Stimulated activated effector memory CD8-positive, alpha-beta T cell treated with anti-CD3 and anti-CD28 coated beads, Interleukin-12 subunit alpha, Interleukin-12 subunit beta, amount 100 ng/mL, for 72 hours (primary cell): ENCODE measurements at regions not wholly inside any gene's neighbourhood (a gene's known extent, or its start where the extent isn't known, plus 50 kb on each side); places are given as distances from the start of the nearest gene placed in this dataset.
A peak's percentile ranks its signal among the peaks of the same experiment; 100 is the strongest.
"Not testable (repeated sequence)": the region's sequence is repeated elsewhere in the genome, so short reads cannot be mapped to it uniquely, and the experiment has no call there.

ENCODE experiments used
- ATAC-seq: fragments of 150-1000 bp; cut with Tn5 transposase; 2 replicates; pipeline ENCODE4 v1.10.0; 2021
- DNase-seq, 2 donors: peaks; one replicate each; pipeline ENCODE4 v3.0.0; 2021 to 2022; ENCODE audit warnings: low spot score in 2 of 2
- H3K27ac Mint-ChIP-seq: one replicate; pipeline ENCODE4 v1.8.0; 2022; ENCODE audit warnings: mild to moderate bottlenecking, mixed read lengths
- H3K36me3 Mint-ChIP-seq: one replicate; pipeline ENCODE4 v1.8.0; 2022; ENCODE audit warnings: mild to moderate bottlenecking, mixed read lengths
- H3K4me1 Mint-ChIP-seq: one replicate; pipeline ENCODE4 v1.8.0; 2022; ENCODE audit warnings: mixed read lengths
- H3K4me3 Mint-ChIP-seq: one replicate; pipeline ENCODE4 v1.8.0; 2022; ENCODE audit warnings: mild to moderate bottlenecking, mixed read lengths
- H3K9me3 Mint-ChIP-seq: one replicate; pipeline ENCODE4 v1.8.0; 2022; ENCODE audit warnings: mixed read lengths

GRCh38 chr9:87781331-87781730 lies 55.4 kb downstream of the CTSL start:
- ATAC-seq (no peak), DNase-seq (no peak)
- no peak overlapping the region for H3K27ac Mint-ChIP-seq
- no peaks in the 10 kb centered on the region for H3K4me1 Mint-ChIP-seq
- no peaks in the 10 kb centered on the region for H3K9me3 Mint-ChIP-seq
- no peak overlapping the region for H3K4me3 Mint-ChIP-seq
- H3K36me3 Mint-ChIP-seq: no peaks in the 10 kb centered on the region

- ATAC-seq: no peak
- no peaks in the 10 kb centered on the region for H3K36me3 Mint-ChIP-seq
These were observed 57.3 kb downstream of the CTSL start for GRCh38 chr9:87783180-87783579.

GRCh38 chr9:87785315-87785970 lies 59.5 kb downstream of the CTSL start:
- H3K27ac Mint-ChIP-seq, H3K4me1 Mint-ChIP-seq, DNase-seq, H3K36me3 Mint-ChIP-seq, H3K9me3 Mint-ChIP-seq, ATAC-seq, H3K4me3 Mint-ChIP-seq: not testable (repeated sequence)

More at GRCh38 chr9:87783180-87783579, 57.3 kb downstream of the CTSL start:
- DNase-seq: no peak
- no peaks in the 10 kb centered on the region for H3K4me1 Mint-ChIP-seq
- no peak overlapping the region for H3K27ac Mint-ChIP-seq
- H3K9me3 Mint-ChIP-seq: no peaks in the 10 kb centered on the region
- H3K4me3 Mint-ChIP-seq: no peak overlapping the region

- DNase-seq: no peak
- H3K27ac Mint-ChIP-seq: no peak overlapping the region
- no peaks in the 10 kb centered on the region for H3K36me3 Mint-ChIP-seq
- H3K4me1 Mint-ChIP-seq: no peaks in the 10 kb centered on the region
- H3K9me3 Mint-ChIP-seq: no peaks in the 10 kb centered on the region
- H3K4me3 Mint-ChIP-seq: no peak overlapping the region
- ATAC-seq: no peak
These were observed 60.5 kb downstream of the CTSL start for GRCh38 chr9:87786423-87786822.

- H3K4me3 Mint-ChIP-seq: no peak overlapping the region
- ATAC-seq: no peak
- no peak for DNase-seq
- H3K36me3 Mint-ChIP-seq: no peaks in the 10 kb centered on the region
- H3K9me3 Mint-ChIP-seq: no peaks in the 10 kb centered on the region
- H3K4me1 Mint-ChIP-seq: peaks cover 3% of the 10 kb centered on the region
- H3K27ac Mint-ChIP-seq: no peak overlapping the region
These were observed 61.0 kb downstream of the CTSL start for GRCh38 chr9:87786876-87787275.

GRCh38 chr9:87787735-87788134 lies 61.8 kb downstream of the CTSL start:
- DNase-seq (no peak), ATAC-seq (no peak)
- Mint-ChIP-seq H3K4me3 (no peak overlapping the region), H3K9me3 (no peaks in the 10 kb centered on the region), H3K4me1 (peaks cover 7% of the 10 kb centered on the region), H3K36me3 (no peaks in the 10 kb centered on the region), H3K27ac (no peak overlapping the region)

GRCh38 chr9:87792831-87793288 lies 66.9 kb downstream of the CTSL start:
- H3K27ac Mint-ChIP-seq: no peak overlapping the region
- H3K4me3 Mint-ChIP-seq: peak overlapping the region; percentile 7
- peak; percentile 18 to 77 for DNase-seq
- ATAC-seq: peak; percentile 93
- peaks cover 3% of the 10 kb centered on the region for H3K9me3 Mint-ChIP-seq
- H3K4me1 Mint-ChIP-seq: peaks cover 22% of the 10 kb centered on the region
- H3K36me3 Mint-ChIP-seq: no peaks in the 10 kb centered on the region

- Mint-ChIP-seq H3K36me3 (no peaks in the 10 kb centered on the region), H3K4me3 (peak overlapping the region; percentile 7), H3K4me1 (peaks cover 22% of the 10 kb centered on the region), H3K9me3 (peaks cover 3% of the 10 kb centered on the region), H3K27ac (no peak overlapping the region)
- DNase-seq: peak in 1 of 2 donors; percentile 51
- peak; percentile 54 for ATAC-seq
These were observed 67.4 kb downstream of the CTSL start for GRCh38 chr9:87793292-87793691.

GRCh38 chr9:87795178-87795577 lies 69.3 kb downstream of the CTSL start:
- peaks cover 22% of the 10 kb centered on the region for H3K4me1 Mint-ChIP-seq

GRCh38 chr9:87796196-87796595 lies 70.3 kb downstream of the CTSL start:
- no peaks in the 10 kb centered on the region for H3K36me3 Mint-ChIP-seq
- DNase-seq (no peak), ATAC-seq (no peak)
- H3K4me3 Mint-ChIP-seq: no peak overlapping the region
- H3K4me1 Mint-ChIP-seq: peaks cover 22% of the 10 kb centered on the region
- no peak overlapping the region for H3K27ac Mint-ChIP-seq
- peaks cover 3% of the 10 kb centered on the region for H3K9me3 Mint-ChIP-seq

More at GRCh38 chr9:87795178-87795577, 69.3 kb downstream of the CTSL start:
- no peaks in the 10 kb centered on the region for H3K36me3 Mint-ChIP-seq
- DNase-seq: no peak
- peaks cover 3% of the 10 kb centered on the region for H3K9me3 Mint-ChIP-seq
- no peak overlapping the region for H3K4me3 Mint-ChIP-seq
- no peak for ATAC-seq
- H3K27ac Mint-ChIP-seq: no peak overlapping the region

GRCh38 chr9:87798261-87798833 lies 72.4 kb downstream of the CTSL start:
- DNase-seq: no peak
- Mint-ChIP-seq H3K27ac (no peak overlapping the region), H3K4me3 (no peak overlapping the region), H3K36me3 (no peaks in the 10 kb centered on the region), H3K4me1 (peaks cover 10% of the 10 kb centered on the region), H3K9me3 (peaks cover 3% of the 10 kb centered on the region)
- no peak for ATAC-seq

GRCh38 chr9:87799503-87799902 lies 73.6 kb downstream of the CTSL start:
- no peak overlapping the region for H3K4me3 Mint-ChIP-seq
- DNase-seq (no peak), ATAC-seq (no peak)
- no peaks in the 10 kb centered on the region for H3K4me1 Mint-ChIP-seq
- no peaks in the 10 kb centered on the region for H3K36me3 Mint-ChIP-seq
- no peak overlapping the region for H3K27ac Mint-ChIP-seq
- H3K9me3 Mint-ChIP-seq: no peaks in the 10 kb centered on the region

GRCh38 chr9:87800456-87800855 lies 74.5 kb downstream of the CTSL start:
- no peak overlapping the region for H3K4me3 Mint-ChIP-seq
- H3K4me1 Mint-ChIP-seq: no peaks in the 10 kb centered on the region
- H3K27ac Mint-ChIP-seq: no peak overlapping the region
- no peaks in the 10 kb centered on the region for H3K9me3 Mint-ChIP-seq
- no peaks in the 10 kb centered on the region for H3K36me3 Mint-ChIP-seq
- no peak for DNase-seq
- no peak for ATAC-seq

GRCh38 chr9:87801013-87801412 lies 75.1 kb downstream of the CTSL start:
- no peaks in the 10 kb centered on the region for H3K9me3 Mint-ChIP-seq
- no peak overlapping the region for H3K27ac Mint-ChIP-seq
- ATAC-seq: no peak
- H3K36me3 Mint-ChIP-seq: no peaks in the 10 kb centered on the region
- H3K4me3 Mint-ChIP-seq: no peak overlapping the region
- no peaks in the 10 kb centered on the region for H3K4me1 Mint-ChIP-seq
- DNase-seq: no peak

- Mint-ChIP-seq H3K4me3 (no peak overlapping the region), H3K4me1 (no peaks in the 10 kb centered on the region), H3K9me3 (no peaks in the 10 kb centered on the region), H3K36me3 (no peaks in the 10 kb centered on the region), H3K27ac (no peak overlapping the region)
- no peak for DNase-seq
- no peak for ATAC-seq
These were observed 77.2 kb downstream of the CTSL start for GRCh38 chr9:87803166-87803565.

GRCh38 chr9:87803623-87804345 lies 77.9 kb downstream of the CTSL start:
- ATAC-seq (no peak), DNase-seq (no peak)
- no peak overlapping the region for H3K4me3 Mint-ChIP-seq
- no peak overlapping the region for H3K27ac Mint-ChIP-seq
- no peaks in the 10 kb centered on the region for H3K36me3 Mint-ChIP-seq
- no peaks in the 10 kb centered on the region for H3K9me3 Mint-ChIP-seq
- no peaks in the 10 kb centered on the region for H3K4me1 Mint-ChIP-seq
